BLaER1 (cell line): ENCODE measurements at regions not wholly inside any gene's neighbourhood (a gene's known extent, or its start where the extent isn't known, plus 50 kb on each side); places are given as distances from the start of the nearest gene placed in this dataset.

ENCODE experiments used
- H3K27ac ChIP-seq: shearing (Covaris generic); formaldehyde crosslinking; 2 replicates; pipeline ENCODE4 v1.8.1; 2022
- H3K27me3 ChIP-seq: shearing (Covaris generic); formaldehyde crosslinking; 2 replicates; pipeline ENCODE4 v1.8.1; 2022
- H3K36me3 ChIP-seq: shearing (Covaris generic); formaldehyde crosslinking; 2 replicates; pipeline ENCODE4 v1.8.1; 2022
- H3K4me1 ChIP-seq: shearing (Covaris generic); formaldehyde crosslinking; 2 replicates; pipeline ENCODE4 v1.8.1; 2022
- H3K4me2 ChIP-seq: shearing (Covaris generic); formaldehyde crosslinking; 2 replicates; pipeline ENCODE4 v1.8.1; 2022
- H3K4me3 ChIP-seq: shearing (Covaris generic); formaldehyde crosslinking; 2 replicates; pipeline ENCODE4 v1.8.1; 2022
- H3K9ac ChIP-seq: shearing (Covaris generic); formaldehyde crosslinking; 2 replicates; pipeline ENCODE4 v1.8.1; 2022
- H3K9me3 ChIP-seq: shearing (Covaris generic); formaldehyde crosslinking; 2 replicates; pipeline ENCODE4 v1.8.1; 2022
- H4K20me1 ChIP-seq: shearing (Covaris generic); formaldehyde crosslinking; 2 replicates; pipeline ENCODE4 v1.8.1; 2022
- Cebpa-rat ChIP-seq: shearing (Covaris generic); IDR thresholded peaks from 2 replicates; pipeline ENCODE4 v1.8.1; 2022

GRCh38 chr1:212557739-212558692 lies 50.5 kb upstream of the ATF3 start:
- peak overlapping the region; percentile 77 for H3K4me3 ChIP-seq
- no peaks in the 10 kb centered on the region for H3K9me3 ChIP-seq
- H3K9ac ChIP-seq = peak overlapping the region; percentile 90
- H4K20me1 ChIP-seq = no peaks in the 10 kb centered on the region
- H3K4me2 ChIP-seq = peak overlapping the region; percentile 89
- peaks cover 13% of the 10 kb centered on the region for H3K4me1 ChIP-seq
- no peaks in the 10 kb centered on the region for H3K27me3 ChIP-seq
- peak overlapping the region; percentile 91 for H3K27ac ChIP-seq
- H3K36me3 ChIP-seq = no peaks in the 10 kb centered on the region
- TF ChIP-seq Cebpa-rat = no peak

DNA sequence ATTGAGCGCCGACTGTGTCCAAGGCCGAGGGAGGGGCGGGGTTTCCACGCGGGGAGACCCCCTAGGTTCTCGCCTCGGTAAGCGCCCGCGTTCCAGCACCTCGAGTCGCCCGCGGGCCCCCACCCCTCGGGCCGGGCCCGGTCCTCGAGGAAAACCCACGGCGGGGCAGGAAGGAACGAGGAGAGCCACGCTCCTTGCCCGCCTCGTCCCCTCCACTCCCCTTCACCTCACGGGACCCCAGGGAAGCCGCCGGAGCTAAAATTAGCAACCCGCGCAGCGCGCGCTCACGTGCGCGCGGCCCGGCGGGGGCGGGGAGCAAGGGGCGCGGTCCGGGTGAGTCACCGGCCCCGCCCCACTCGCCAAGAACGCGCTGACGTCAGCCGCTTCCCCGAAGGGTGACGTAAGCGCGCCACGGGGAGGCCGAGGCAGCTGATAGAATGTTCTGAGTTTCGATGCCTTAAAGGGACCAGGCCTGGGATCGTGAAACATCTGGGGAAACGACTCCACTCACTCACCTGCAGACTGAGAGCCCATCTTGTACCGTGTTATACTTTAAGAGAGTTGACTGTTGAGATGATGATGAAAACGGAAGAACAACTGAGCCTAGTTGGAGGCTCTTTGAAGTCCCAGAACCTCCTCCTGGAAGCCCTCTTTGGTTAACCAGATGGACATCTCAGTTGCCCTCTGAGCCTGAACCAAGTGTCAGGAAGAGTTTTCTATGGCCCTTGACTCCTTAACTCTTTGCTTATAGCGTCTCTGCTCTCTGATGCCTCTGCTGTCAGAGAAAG lies 49.7 kb upstream of the ATF3 start:
- no peaks in the 10 kb centered on the region for H3K27me3 ChIP-seq
- peak overlapping the region; percentile 77 for H3K4me3 ChIP-seq
- no peaks in the 10 kb centered on the region for H4K20me1 ChIP-seq
- peaks cover 13% of the 10 kb centered on the region for H3K4me1 ChIP-seq
- H3K9me3 ChIP-seq = no peaks in the 10 kb centered on the region
- H3K27ac ChIP-seq = peak overlapping the region; percentile 91
- no peaks in the 10 kb centered on the region for H3K36me3 ChIP-seq
- H3K4me2 ChIP-seq = peak overlapping the region; percentile 89
- no peak for TF ChIP-seq Cebpa-rat
- H3K9ac ChIP-seq = peak overlapping the region; percentile 90
